Skin epidermis (tissue), 12 donors: ENCODE measurements at regions not wholly inside any gene's neighbourhood (a gene's known extent, or its start where the extent isn't known, plus 50 kb on each side); places are given as distances from the start of the nearest gene placed in this dataset.

Experiments
- H3K27ac ChIP-seq, 21 experiments: fragments of 200-600 bp; sonication (generic) in 11 of 21; one replicate each; pipeline ENCODE4 v1.5.0; 2020; ENCODE audit warnings: mild to moderate bottlenecking in 3 of 21, inconsistent platforms in 2 of 21, moderate library complexity in 2 of 21
- H3K4me3 ChIP-seq, 7 experiments: fragments of 200-600 bp; sonication (generic) in 2 of 7; one replicate each; pipeline ENCODE4 v1.5.0; 2020; ENCODE audit warnings: inconsistent platforms in 2 of 7, mild to moderate bottlenecking in 2 of 7, moderate library complexity in 1 of 7

- Histone ChIP-seq H3K4me3 (no peak overlapping the region), H3K27ac (no peak overlapping the region)
These were observed 434.4 kb downstream of the NR2F2 start for GRCh38 chr15:96764946-96765345.

- no peak overlapping the region for H3K27ac ChIP-seq
- no peak overlapping the region for H3K4me3 ChIP-seq
These were observed 435.9 kb downstream of the NR2F2 start for GRCh38 chr15:96766366-96766765.

- no peak overlapping the region for H3K4me3 ChIP-seq
- no peak overlapping the region for H3K27ac ChIP-seq
These were observed 437.4 kb downstream of the NR2F2 start for GRCh38 chr15:96767703-96768434.

- no peak overlapping the region for H3K4me3 ChIP-seq
- no peak overlapping the region for H3K27ac ChIP-seq
These were observed 437.9 kb downstream of the NR2F2 start for GRCh38 chr15:96768435-96768789.

GRCh38 chr15:96771035-96771434 lies 440.5 kb downstream of the NR2F2 start:
- Histone ChIP-seq H3K27ac (no peak overlapping the region), H3K4me3 (no peak overlapping the region)

GRCh38 chr15:96774216-96774615 lies 443.7 kb downstream of the NR2F2 start:
- H3K27ac ChIP-seq: no peak overlapping the region

GRCh38 chr15:96783746-96784145 lies 453.2 kb downstream of the NR2F2 start:
- Histone ChIP-seq H3K27ac (no peak overlapping the region), H3K4me3 (no peak overlapping the region)

More at GRCh38 chr15:96774216-96774615, 443.7 kb downstream of the NR2F2 start:
- H3K4me3 ChIP-seq: no peak overlapping the region

- no peak overlapping the region for H3K27ac ChIP-seq
- H3K4me3 ChIP-seq: no peak overlapping the region
These were observed 459.5 kb downstream of the NR2F2 start for GRCh38 chr15:96790004-96790403.

GRCh38 chr15:96792216-96792615 lies 461.7 kb downstream of the NR2F2 start:
- Histone ChIP-seq H3K4me3 (no peak overlapping the region), H3K27ac (no peak overlapping the region)

GRCh38 chr15:96796841-96797240 lies 466.3 kb downstream of the NR2F2 start:
- no peak overlapping the region for H3K4me3 ChIP-seq

GRCh38 chr15:96801576-96802150 lies 471.2 kb downstream of the NR2F2 start:
- no peak overlapping the region for H3K4me3 ChIP-seq
- no peak overlapping the region for H3K27ac ChIP-seq

More at GRCh38 chr15:96796841-96797240, 466.3 kb downstream of the NR2F2 start:
- no peak overlapping the region for H3K27ac ChIP-seq

GRCh38 chr15:96802611-96803255 lies 472.2 kb downstream of the NR2F2 start:
- H3K4me3 ChIP-seq: no peak overlapping the region

GRCh38 chr15:96804754-96805153 lies 474.3 kb downstream of the NR2F2 start:
- Histone ChIP-seq H3K4me3 (no peak overlapping the region), H3K27ac (no peak overlapping the region)

More at GRCh38 chr15:96802611-96803255, 472.2 kb downstream of the NR2F2 start:
- H3K27ac ChIP-seq: no peak overlapping the region

- no peak overlapping the region for H3K27ac ChIP-seq
- H3K4me3 ChIP-seq: no peak overlapping the region
These were observed 476.9 kb downstream of the NR2F2 start for GRCh38 chr15:96807361-96807760.

GRCh38 chr15:96817900-96818299 lies 487.4 kb downstream of the NR2F2 start:
- no peak overlapping the region for H3K4me3 ChIP-seq
- no peak overlapping the region for H3K27ac ChIP-seq

GRCh38 chr15:96818861-96819260 lies 488.4 kb downstream of the NR2F2 start:
- no peak overlapping the region for H3K4me3 ChIP-seq

GRCh38 chr15:96827981-96828380 lies 497.5 kb downstream of the NR2F2 start:
- no peak overlapping the region for H3K27ac ChIP-seq
- H3K4me3 ChIP-seq: no peak overlapping the region

More at GRCh38 chr15:96818861-96819260, 488.4 kb downstream of the NR2F2 start:
- H3K27ac ChIP-seq: no peak overlapping the region

- H3K27ac ChIP-seq: no peak overlapping the region
- no peak overlapping the region for H3K4me3 ChIP-seq
These were observed 506.9 kb downstream of the NR2F2 start for GRCh38 chr15:96837241-96837970.

- Histone ChIP-seq H3K27ac (no peak overlapping the region), H3K4me3 (no peak overlapping the region)
These were observed 507.6 kb downstream of the NR2F2 start for GRCh38 chr15:96838081-96838480.

- Histone ChIP-seq H3K4me3 (no peak overlapping the region), H3K27ac (no peak overlapping the region)
These were observed 518.9 kb downstream of the NR2F2 start for GRCh38 chr15:96849271-96849900.
